ENCODE measurements at regions not wholly inside any gene's neighbourhood (a gene's known extent, or its start where the extent isn't known, plus 50 kb on each side); places are given as distances from the start of the nearest gene placed in this dataset.
A peak's percentile ranks its signal among the peaks of the same experiment; 100 is the strongest.

GRCh38 chr2:177141866-177142265 is 70.7 kb upstream of the HNRNPA3 start:
- DNase-seq (ENCODE audit: low read depth) = no peak
- Histone ChIP-seq H3K36me3 (ENCODE audit: control insufficient read depth, insufficient read depth, low read length) (no peaks in the 10 kb centered on the region), H3K27me3 (ENCODE audit: control insufficient read depth, insufficient read depth, low read length) (peaks cover 4% of the 10 kb centered on the region), H3K4me3 (ENCODE audit: low read depth, low read length) (no peak overlapping the region)
- CTCF ChIA-PET = interaction anchor here (1.1 to 1.4 kb wide), 3 partner anchors 21 to 1015 kb away, joined by 3 to 4 read pairs (median 3); no protein-coding TSS in a partner anchor
- POLR2A ChIA-PET = no interaction called here
- no peak for TF ChIP-seq CTCF (IDR thresholded peaks at IDR 0.05; ENCODE audit: insufficient read depth, low read depth, low read length)

GRCh38 chr2:177143444-177143843 is 69.2 kb upstream of the HNRNPA3 start:
- Histone ChIP-seq H3K36me3 (ENCODE audit: control insufficient read depth, insufficient read depth, low read length) (no peaks in the 10 kb centered on the region), H3K4me3 (ENCODE audit: low read depth, low read length) (no peak overlapping the region), H3K27me3 (ENCODE audit: control insufficient read depth, insufficient read depth, low read length) (peaks cover 8% of the 10 kb centered on the region)
- DNase-seq (ENCODE audit: low read depth) = no peak
- TF ChIP-seq CTCF (IDR thresholded peaks at IDR 0.05; ENCODE audit: insufficient read depth, low read depth, low read length) = no peak
- ChIA-PET CTCF (interaction anchor here (1.5 kb wide), 1 partner anchor 232 kb away, joined by 3 read pairs; no protein-coding TSS in a partner anchor), POLR2A (interaction anchor here (0.7 to 0.8 kb wide), 2 partner anchors 421 to 586 kb away, joined by 6 read pairs; no protein-coding TSS in a partner anchor)

- no peaks in the 10 kb centered on the region for H3K36me3 ChIP-seq (ENCODE audit: control insufficient read depth, insufficient read depth, low read length)
- POLR2A ChIA-PET = no interaction called here
Measured at GRCh38 chr2:177147093-177147694, 65.4 kb upstream of the HNRNPA3 start.

GRCh38 chr2:177147834-177148445 is 64.7 kb upstream of the HNRNPA3 start:
- H3K4me3 ChIP-seq (ENCODE audit: low read depth, low read length) = no peak overlapping the region
- ChIA-PET CTCF (interaction anchor here (0.7 to 3.0 kb wide), 22 partner anchors 10 to 1021 kb away, joined by 3 to 31 read pairs (median 4); no protein-coding TSS in a partner anchor), POLR2A (no interaction called here)
- no peak for DNase-seq (ENCODE audit: low read depth)
- no peaks in the 10 kb centered on the region for H3K36me3 ChIP-seq (ENCODE audit: control insufficient read depth, insufficient read depth, low read length)
- no peak for TF ChIP-seq CTCF (IDR thresholded peaks at IDR 0.05; ENCODE audit: insufficient read depth, low read depth, low read length)
- H3K27me3 ChIP-seq (ENCODE audit: control insufficient read depth, insufficient read depth, low read length) = peaks cover 17% of the 10 kb centered on the region

More at GRCh38 chr2:177147093-177147694, 65.4 kb upstream of the HNRNPA3 start:
- peak; percentile 55 for TF ChIP-seq CTCF (IDR thresholded peaks at IDR 0.05; ENCODE audit: insufficient read depth, low read depth, low read length)
- Histone ChIP-seq H3K4me3 (ENCODE audit: low read depth, low read length) (no peak overlapping the region), H3K27me3 (ENCODE audit: control insufficient read depth, insufficient read depth, low read length) (peaks cover 17% of the 10 kb centered on the region)
- CTCF ChIA-PET = interaction anchor here (0.6 to 3.0 kb wide), 13 partner anchors 9 to 1016 kb away, joined by 3 to 31 read pairs (median 6); no protein-coding TSS in a partner anchor
- no peak for DNase-seq (ENCODE audit: low read depth)

- DNase-seq (ENCODE audit: low read depth) = no peak
Measured at GRCh38 chr2:177148477-177149154, 64.0 kb upstream of the HNRNPA3 start.

More at GRCh38 chr2:177148477-177149154, 64.0 kb upstream of the HNRNPA3 start:
- CTCF ChIA-PET = interaction anchor here (0.6 to 3.0 kb wide), 32 partner anchors 8 to 1022 kb away, joined by 3 to 31 read pairs (median 4); no protein-coding TSS in a partner anchor
- H3K36me3 ChIP-seq (ENCODE audit: control insufficient read depth, insufficient read depth, low read length) = no peaks in the 10 kb centered on the region
- peaks cover 17% of the 10 kb centered on the region for H3K27me3 ChIP-seq (ENCODE audit: control insufficient read depth, insufficient read depth, low read length)
- TF ChIP-seq CTCF (IDR thresholded peaks at IDR 0.05; ENCODE audit: insufficient read depth, low read depth, low read length) = peak; percentile 95
- POLR2A ChIA-PET = no interaction called here
- peak overlapping the region; percentile 35 for H3K4me3 ChIP-seq (ENCODE audit: low read depth, low read length)
